HEK293 (cell line): ENCODE measurements at regions not wholly inside any gene's neighbourhood (a gene's known extent, or its start where the extent isn't known, plus 50 kb on each side); places are given as distances from the start of the nearest gene placed in this dataset.
A peak's percentile ranks its signal among the peaks of the same experiment; 100 is the strongest.
"Not testable (repeated sequence)": the region's sequence is repeated elsewhere in the genome, so short reads cannot be mapped to it uniquely, and the experiment has no call there.

Experiments used
- CTCF ChIA-PET: fragments of 350-600 bp; formaldehyde crosslinking; extraction: SDS; loops from one replicate; lab custom pipeline; 2021; ENCODE audit warnings: antibody characterized with exemption; lab: Yijun Ruan, JAX
- POLR2A ChIA-PET: fragments of 300-600 bp; formaldehyde crosslinking; extraction: SDS; loops from one replicate; lab custom pipeline; 2020; ENCODE audit warnings: antibody characterized with exemption, inconsistent platforms; lab: Yijun Ruan, JAX
- H3K27ac ChIP-seq: fragments of 200-500 bp; sonication (Bioruptor generic); 2 replicates; pipeline ENCODE4 v1.5.1; 2014; ENCODE audit warnings: low read depth, low read length, control low read depth, inconsistent platforms; ENCODE audit errors: extremely low read depth
- H3K36me3 ChIP-seq, 2 experiments: fragments of 200-500 bp in 1 of 2; sonication (Bioruptor generic) in 1 of 2; 1 replicate in 1 of 2; 2 replicates in 1 of 2; pipeline ENCODE4 v1.5.1; 2014 to 2017; ENCODE audit warnings: inconsistent platforms in 2 of 2, low read length in 2 of 2; ENCODE audit not compliant: control insufficient read depth in 2 of 2, insufficient read depth in 1 of 2
- H3K4me1 ChIP-seq: fragments of 200-500 bp; sonication (Bioruptor generic); 2 replicates; pipeline ENCODE4 v1.5.1; 2014; ENCODE audit warnings: mild to moderate bottlenecking, low read length, inconsistent platforms; ENCODE audit not compliant: control insufficient read depth, insufficient read depth
- H3K4me3 ChIP-seq: 2 replicates; pipeline ENCODE4 v1.5.1; 2011; ENCODE audit warnings: low read depth, mild to moderate bottlenecking, control low read depth, low read length, moderate library complexity
- H3K9me3 ChIP-seq: fragments of 200-500 bp; sonication (Bioruptor generic); 2 replicates; pipeline ENCODE4 v1.5.1; 2014; ENCODE audit warnings: low read depth, low read length, inconsistent platforms; ENCODE audit not compliant: control insufficient read depth, insufficient read depth
- KLF10 ChIP-seq: fragments of 450-650 bp; IDR thresholded peaks from 2 replicates; pipeline ENCODE4 v1.5.1; 2018; ENCODE audit warnings: missing biosample characterization, mild to moderate bottlenecking, missing genetic modification characterization
- RBAK ChIP-seq: fragments of 450-650 bp; formaldehyde crosslinking; IDR thresholded peaks from 2 replicates; pipeline ENCODE4 v1.5.1; 2016; ENCODE audit warnings: missing biosample characterization, missing genetic modification characterization
- ZNF10 ChIP-seq: fragments of 450-650 bp; formaldehyde crosslinking; IDR thresholded peaks from 2 replicates; pipeline ENCODE4 v1.5.1; 2017; ENCODE audit warnings: missing biosample characterization, missing genetic modification characterization
- ZNF146 ChIP-seq: fragments of 450-650 bp; formaldehyde crosslinking; IDR thresholded peaks from 2 replicates; pipeline ENCODE4 v1.5.1; 2016; ENCODE audit warnings: missing biosample characterization, missing genetic modification characterization
- ZNF155 ChIP-seq: fragments of 450-650 bp; formaldehyde crosslinking; IDR thresholded peaks from 2 replicates; pipeline ENCODE4 v1.5.1; 2016; ENCODE audit warnings: missing biosample characterization, missing genetic modification characterization
- ZNF175 ChIP-seq: fragments of 450-650 bp; formaldehyde crosslinking; IDR thresholded peaks from 2 replicates; pipeline ENCODE4 v1.5.1; 2016; ENCODE audit warnings: missing biosample characterization, missing genetic modification characterization
- ZNF202 ChIP-seq: fragments of 450-650 bp; formaldehyde crosslinking; IDR thresholded peaks from 2 replicates; pipeline ENCODE4 v1.5.1; 2016; ENCODE audit warnings: missing biosample characterization, missing genetic modification characterization, borderline replicate concordance
- ZNF248 ChIP-seq: fragments of 450-650 bp; formaldehyde crosslinking; IDR thresholded peaks from 2 replicates; pipeline ENCODE4 v1.5.1; 2017; ENCODE audit warnings: missing biosample characterization, missing genetic modification characterization
- ZNF280D ChIP-seq: fragments of 450-650 bp; formaldehyde crosslinking; IDR thresholded peaks from 2 replicates; pipeline ENCODE4 v1.5.1; 2016; ENCODE audit warnings: missing biosample characterization, missing genetic modification characterization
- ZNF292 ChIP-seq: fragments of 450-650 bp; formaldehyde crosslinking; IDR thresholded peaks from 2 replicates; pipeline ENCODE4 v1.5.1; 2016; ENCODE audit warnings: low read depth, missing biosample characterization, missing genetic modification characterization, borderline replicate concordance
- ZNF391 ChIP-seq: fragments of 450-650 bp; formaldehyde crosslinking; IDR thresholded peaks from 2 replicates; pipeline ENCODE4 v1.5.1; 2016; ENCODE audit warnings: low read depth, missing biosample characterization, missing genetic modification characterization, borderline replicate concordance
- ZNF580 ChIP-seq: fragments of 450-650 bp; formaldehyde crosslinking; IDR thresholded peaks from 2 replicates; pipeline ENCODE4 v1.5.1; 2016; ENCODE audit warnings: missing biosample characterization, missing genetic modification characterization
- ZNF639 ChIP-seq: fragments of 450-650 bp; formaldehyde crosslinking; IDR thresholded peaks from 2 replicates; pipeline ENCODE4 v1.5.1; 2016; ENCODE audit warnings: missing biosample characterization, missing genetic modification characterization
- ZNF664 ChIP-seq: fragments of 450-650 bp; formaldehyde crosslinking; IDR thresholded peaks from 2 replicates; pipeline ENCODE4 v1.5.1; 2016; ENCODE audit warnings: missing biosample characterization, missing genetic modification characterization

GRCh38 chr21:7947422-7947821 is 2574.0 kb upstream of the TPTE start:
- Histone ChIP-seq H3K27ac (no peak overlapping the region), H3K4me3 (no peak overlapping the region), H3K36me3 (no peaks in the 10 kb centered on the region; a peak in 1 of 3 replicates), H3K4me1 (no peaks in the 10 kb centered on the region), H3K9me3 (peaks cover 10% of the 10 kb centered on the region)
- ChIA-PET CTCF (no interaction called here), POLR2A (no interaction called here)
- TF ChIP-seq KLF10 (tag by site-specific recombination) (no peak), ZNF202 (tag by site-specific recombination) (no peak), ZNF639 (tag by site-specific recombination) (no peak), ZNF391 (tag by site-specific recombination) (no peak), ZNF292 (tag by site-specific recombination) (no peak), ZNF664 (no peak), ZNF10 (tag by site-specific recombination) (no peak), ZNF175 (tag by site-specific recombination) (no peak), ZNF580 (tag by site-specific recombination) (no peak), RBAK (tag by site-specific recombination) (no peak)

GRCh38 chr21:7948727-7949126 is 2572.7 kb upstream of the TPTE start:
- H3K4me3 ChIP-seq, H3K9me3 ChIP-seq, POLR2A ChIA-PET, H3K27ac ChIP-seq, H3K36me3 ChIP-seq, CTCF ChIA-PET, H3K4me1 ChIP-seq: not testable (repeated sequence)

- H3K36me3 ChIP-seq, CTCF ChIA-PET, H3K9me3 ChIP-seq, H3K27ac ChIP-seq, H3K4me3 ChIP-seq, H3K4me1 ChIP-seq, POLR2A ChIA-PET: not testable (repeated sequence)
Observed at GRCh38 chr21:7949882-7950281, 2571.5 kb upstream of the TPTE start.

GRCh38 chr21:7951854-7952519 is 2569.4 kb upstream of the TPTE start:
- Histone ChIP-seq H3K4me1 (no peaks in the 10 kb centered on the region), H3K36me3 (no peaks in the 10 kb centered on the region; a peak in 1 of 3 replicates), H3K27ac (no peak overlapping the region), H3K4me3 (no peak overlapping the region)
- ChIA-PET POLR2A (no interaction called here), CTCF (no interaction called here)
- TF ChIP-seq ZNF155 (tag by site-specific recombination) (no peak), ZNF248 (tag by site-specific recombination) (no peak), ZNF146 (tag by site-specific recombination) (no peak), ZNF280D (tag by site-specific recombination) (0 out of 2 replicates have a peak, but pooled peaks have one; percentile 19)
- TF ChIP-seq, all 188 proteins: peak for 1
- peaks cover 9% of the 10 kb centered on the region for H3K9me3 ChIP-seq
